HepG2 (cell line): ENCODE measurements at regions not wholly inside any gene's neighbourhood (a gene's known extent, or its start where the extent isn't known, plus 50 kb on each side); places are given as distances from the start of the nearest gene placed in this dataset.

ENCODE experiments used
- ATAC-seq: fragments of 200-7000 bp; cut with Tn5 transposase; 3 replicates; pipeline ENCODE4 v1.9.1; 2020; ENCODE audit warnings: mild to moderate bottlenecking, moderate library complexity
- BruUV-seq: library from RNA; stranded (reverse); fragments of 400-500 nt; replicated peaks from 2 replicates; lab custom pipeline; 2021; lab: Mats Ljungman, UMichigan
- CTCF ChIA-PET: fragments of 300-600 bp; formaldehyde crosslinking; extraction: SDS; loops from one replicate; lab custom pipeline; 2021; ENCODE audit warnings: low total read pairs, inconsistent platforms, low intra/inter-chr PET ratio; lab: Yijun Ruan, JAX
- POLR2A ChIA-PET: fragments of 350-600 bp; sonication (Branson Sonifier 250); formaldehyde crosslinking; loops from one replicate; lab custom pipeline; 2020; ENCODE audit warnings: antibody characterized with exemption, inconsistent platforms; lab: Yijun Ruan, JAX
- DNase-seq: peaks from one replicate; pipeline ENCODE4 v3.0.0-alpha.2; 2015; ENCODE audit warnings: low spot score
- FAIRE-seq: peaks from 3 replicates; lab custom pipeline; 2011; peaks lifted over from hg19 to GRCh38; lab: Jason Lieb, UNC
- H2AFZ ChIP-seq: one replicate; pipeline ENCODE4 v1.6.1; 2011; ENCODE audit warnings: low read length, inconsistent platforms
- H3K27ac ChIP-seq: fragments of 300-600 bp; 3 replicates; pipeline ENCODE4 v1.8.0; 2011; ENCODE audit warnings: mixed run types, mild to moderate bottlenecking, mixed read lengths, low read length, inconsistent platforms; ENCODE audit not compliant: insufficient read depth; ENCODE audit errors: extremely low read length
- H3K27me3 ChIP-seq, 2 experiments: fragments of 200-600 bp in 1 of 2; 2 replicates in 1 of 2; 3 replicates in 1 of 2; pipeline versions ENCODE4 v1.6.0 to v1.8.0; 2011; ENCODE audit warnings: low read length in 2 of 2, mild to moderate bottlenecking in 2 of 2, moderate library complexity in 2 of 2, inconsistent platforms in 1 of 2; ENCODE audit not compliant: insufficient read depth in 2 of 2, control insufficient read depth in 1 of 2
- H3K36me3 ChIP-seq, 2 experiments: fragments of 200-600 bp in 1 of 2; replicated peaks in 1 of 2; 2 replicates in 1 of 2; 3 replicates in 1 of 2; pipeline versions ENCODE4 v1.5.1 to v1.8.0; 2011; ENCODE audit warnings: low read length in 2 of 2, inconsistent platforms in 1 of 2; ENCODE audit not compliant: insufficient read depth in 2 of 2, control insufficient read depth in 1 of 2
- H3K4me1 ChIP-seq: 2 replicates; pipeline ENCODE4 v1.5.1; 2012; ENCODE audit warnings: low read length, inconsistent platforms; ENCODE audit not compliant: insufficient read depth
- H3K4me2 ChIP-seq: 2 replicates; pipeline ENCODE4 v1.6.0; 2011; ENCODE audit warnings: low read depth, low read length, inconsistent platforms
- H3K4me3 ChIP-seq, 3 experiments: fragments of 200-600 bp in 1 of 3; sonication (generic), shearing (Covaris generic) in 1 of 3; replicated peaks in 1 of 3; 2 replicates each; pipeline ENCODE4 v1.5.1; 2011 to 2016; ENCODE audit warnings: low read length in 3 of 3, inconsistent platforms in 2 of 3, low read depth in 2 of 3, mild to moderate bottlenecking in 2 of 3, control low read depth in 1 of 3, mixed read lengths in 1 of 3; ENCODE audit not compliant: insufficient read depth in 1 of 3
- H3K79me2 ChIP-seq: one replicate; pipeline ENCODE4 v1.6.1; 2011; ENCODE audit warnings: low read length, inconsistent platforms; ENCODE audit not compliant: insufficient read depth
- H3K9ac ChIP-seq: 2 replicates; pipeline ENCODE4 v1.6.0; 2011; ENCODE audit warnings: mild to moderate bottlenecking, low read depth, low read length, inconsistent platforms; ENCODE audit not compliant: insufficient read depth
- H3K9me3 ChIP-seq: 2 replicates; pipeline ENCODE4 v1.5.1; 2012; ENCODE audit warnings: mild to moderate bottlenecking, low read length
- H4K20me1 ChIP-seq: 2 replicates; pipeline ENCODE4 v1.6.0; 2011; ENCODE audit warnings: inconsistent platforms, mild to moderate bottlenecking, low read length, moderate library complexity; ENCODE audit not compliant: insufficient read depth
- ATF7-NPFF ChIP-seq: sonication (generic); formaldehyde crosslinking; IDR thresholded peaks from 2 replicates; pipeline ENCODE4 v1.8.1; 2023; ENCODE audit warnings: mild to moderate bottlenecking, low read depth, missing genetic modification reagents, moderate library complexity
- CC2D1A ChIP-seq: sonication (generic); formaldehyde crosslinking; IDR thresholded peaks from 2 replicates; pipeline ENCODE4 v1.8.1; 2023; ENCODE audit warnings: mild to moderate bottlenecking, missing genetic modification reagents
- RBM22 ChIP-seq: fragments of 200-400 bp; formaldehyde crosslinking; optimal IDR thresholded peaks from 2 replicates; pipeline ENCODE3; 2017; ENCODE audit warnings: mild to moderate bottlenecking, low read length, moderate library complexity
- ZNF17 ChIP-seq: sonication (generic); formaldehyde crosslinking; IDR thresholded peaks from 2 replicates; pipeline ENCODE4 v1.5.0; 2020; ENCODE audit warnings: mild to moderate bottlenecking, missing genetic modification reagents
- ZSCAN20 ChIP-seq: sonication (generic); formaldehyde crosslinking; IDR thresholded peaks from 2 replicates; pipeline ENCODE4 v1.4.0; 2020; ENCODE audit warnings: missing genetic modification reagents, mild to moderate bottlenecking, borderline replicate concordance
- WGBS: methylation state at CpG from one replicate; pipeline ENCODE4 v1.1.6; 2017; ENCODE audit warnings: low lambda C conversion rate; 5-methylcytosine and 5-hydroxymethylcytosine counted together
- in situ Hi-C: cut with HindIII; loops from 2 replicates; pipeline ENCODE4 v1.10.0; 2017; ENCODE audit warnings: low pct_unique_long_range_greater_than_20kb; ENCODE audit not compliant: extremely low pct_ligation_motif_present
- intact Hi-C: fragments of 100-400 bp; cut with micrococcal nuclease; formaldehyde crosslinking; loops from one replicate; pipeline ENCODE4 v1.10.0; 2022; ENCODE audit not compliant: unreplicated experiment
- TF ChIP-seq, protein P1 (sequence below): sonication (generic); formaldehyde crosslinking; conservative IDR thresholded peaks from 2 replicates; pipeline ENCODE4 v1.8.0; 2022; ENCODE audit warnings: low read depth, missing genetic modification reagents
- TF ChIP-seq, protein P2 (sequence below): fragments of 450-650 bp; IDR thresholded peaks from 2 replicates; pipeline ENCODE4 v1.6.1; 2016

DNA sequence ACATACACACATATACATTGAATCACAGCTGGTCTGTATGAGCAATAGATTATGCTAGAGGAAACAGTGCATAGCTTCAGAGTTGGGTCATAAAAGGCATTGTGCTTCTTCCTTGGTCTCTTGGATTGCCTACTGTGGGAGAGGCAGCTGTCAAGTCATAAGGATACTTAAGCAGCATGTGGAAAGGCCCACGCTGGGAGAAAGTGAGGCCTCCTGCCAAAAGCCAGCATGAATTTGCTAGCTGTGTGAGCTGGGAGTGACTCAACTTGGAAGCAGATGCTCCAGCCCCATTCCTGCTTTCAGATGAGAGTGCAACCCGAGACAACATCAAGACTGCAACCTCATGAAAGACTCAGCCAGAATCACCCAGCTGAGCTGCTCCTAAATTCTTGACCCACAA is 311.9 kb upstream of the TBX3 start:
- POLR2A ChIA-PET: no interaction called here
- no peaks in the 10 kb centered on the region for H3K79me2 ChIP-seq
- CTCF ChIA-PET: no interaction called here
- in situ Hi-C loops: no loop called here
- no peak overlapping the region for H3K27ac ChIP-seq
- H3K9me3 ChIP-seq: peaks cover 10% of the 10 kb centered on the region; the same call in 1 of the 2 replicates
- no peak overlapping the region for H3K4me3 ChIP-seq
- ATAC-seq (no peak), DNase-seq (no peak), FAIRE-seq (no peak)
- TF ChIP-seq, protein P1, sequence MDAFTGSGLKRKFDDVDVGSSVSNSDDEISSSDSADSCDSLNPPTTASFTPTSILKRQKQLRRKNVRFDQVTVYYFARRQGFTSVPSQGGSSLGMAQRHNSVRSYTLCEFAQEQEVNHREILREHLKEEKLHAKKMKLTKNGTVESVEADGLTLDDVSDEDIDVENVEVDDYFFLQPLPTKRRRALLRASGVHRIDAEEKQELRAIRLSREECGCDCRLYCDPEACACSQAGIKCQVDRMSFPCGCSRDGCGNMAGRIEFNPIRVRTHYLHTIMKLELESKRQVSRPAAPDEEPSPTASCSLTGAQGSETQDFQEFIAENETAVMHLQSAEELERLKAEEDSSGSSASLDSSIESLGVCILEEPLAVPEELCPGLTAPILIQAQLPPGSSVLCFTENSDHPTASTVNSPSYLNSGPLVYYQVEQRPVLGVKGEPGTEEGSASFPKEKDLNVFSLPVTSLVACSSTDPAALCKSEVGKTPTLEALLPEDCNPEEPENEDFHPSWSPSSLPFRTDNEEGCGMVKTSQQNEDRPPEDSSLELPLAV (CRISPR knock-in tag): no peak
- TF ChIP-seq ZNF17 (CRISPR knock-in tag): no peak
- TF ChIP-seq, protein P2, sequence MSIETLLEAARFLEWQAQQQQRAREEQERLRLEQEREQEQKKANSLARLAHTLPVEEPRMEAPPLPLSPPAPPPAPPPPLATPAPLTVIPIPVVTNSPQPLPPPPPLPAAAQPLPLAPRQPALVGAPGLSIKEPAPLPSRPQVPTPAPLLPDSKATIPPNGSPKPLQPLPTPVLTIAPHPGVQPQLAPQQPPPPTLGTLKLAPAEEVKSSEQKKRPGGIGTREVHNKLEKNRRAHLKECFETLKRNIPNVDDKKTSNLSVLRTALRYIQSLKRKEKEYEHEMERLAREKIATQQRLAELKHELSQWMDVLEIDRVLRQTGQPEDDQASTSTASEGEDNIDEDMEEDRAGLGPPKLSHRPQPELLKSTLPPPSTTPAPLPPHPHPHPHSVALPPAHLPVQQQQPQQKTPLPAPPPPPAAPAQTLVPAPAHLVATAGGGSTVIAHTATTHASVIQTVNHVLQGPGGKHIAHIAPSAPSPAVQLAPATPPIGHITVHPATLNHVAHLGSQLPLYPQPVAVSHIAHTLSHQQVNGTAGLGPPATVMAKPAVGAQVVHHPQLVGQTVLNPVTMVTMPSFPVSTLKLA: no peak
- TF ChIP-seq RBM22: no peak
- no peak for TF ChIP-seq ATF7-NPFF (CRISPR knock-in tag)
- TF ChIP-seq ZSCAN20 (CRISPR knock-in tag): no peak
- no peak for TF ChIP-seq CC2D1A (CRISPR knock-in tag)
- no peaks in the 10 kb centered on the region for H4K20me1 ChIP-seq
- WGBS: 4% methylated on average over 2 of the region's 2 CpGs
- H3K27me3 ChIP-seq: peaks cover 0 to 5% of the 10 kb centered on the region in 2 experiments; a peak in 1 of 5 replicates
- H3K36me3 ChIP-seq: no peaks in the 10 kb centered on the region
- BruUV-seq: no TSS peak
- no peak overlapping the region for H3K9ac ChIP-seq
- no peak overlapping the region for H3K4me2 ChIP-seq
- intact Hi-C loops: no loop called here
- H2AFZ ChIP-seq: no peak overlapping the region
- no peaks in the 10 kb centered on the region for H3K4me1 ChIP-seq
